Liver (tissue), 3 donors: ENCODE measurements at regions not wholly inside any gene's neighbourhood (a gene's known extent, or its start where the extent isn't known, plus 50 kb on each side); places are given as distances from the start of the nearest gene placed in this dataset.

ENCODE experiments used
- CTCF ChIP-seq: fragments of 150-350 bp; IDR thresholded peaks from 2 replicates; pipeline ENCODE4 v1.5.1; 2017; ENCODE audit warnings: improper control_type of control experiment, low read depth, low read length; ENCODE audit not compliant: missing input control
- GABPA ChIP-seq, 2 donors: IDR thresholded peaks in 1 of 2; conservative IDR thresholded peaks in 1 of 2; 2 replicates each; pipeline ENCODE4 v1.6.1; 2016; ENCODE audit warnings: antibody characterized with exemption in 2 of 2, mild to moderate bottlenecking in 1 of 2, moderate library complexity in 1 of 2
- JUND ChIP-seq, 2 donors: IDR thresholded peaks; 2 replicates each; pipeline ENCODE4 v1.6.1; 2016; ENCODE audit warnings: antibody characterized with exemption in 2 of 2
- RAD21 ChIP-seq, 2 donors: IDR thresholded peaks; 2 replicates each; pipeline ENCODE4 v1.6.1; 2016; ENCODE audit warnings: antibody characterized with exemption in 2 of 2, mild to moderate bottlenecking in 2 of 2
- REST ChIP-seq: IDR thresholded peaks from 2 replicates; pipeline ENCODE4 v1.6.1; 2016; ENCODE audit warnings: antibody characterized with exemption, mild to moderate bottlenecking
- RXRA ChIP-seq, 2 donors: IDR thresholded peaks; 2 replicates each; pipeline ENCODE4 v1.6.1; 2017 to 2018; ENCODE audit warnings: antibody characterized with exemption in 2 of 2, mild to moderate bottlenecking in 1 of 2
- TAF1 ChIP-seq: conservative IDR thresholded peaks from 2 replicates; pipeline ENCODE4 v1.6.1; 2016; ENCODE audit warnings: antibody characterized with exemption, mild to moderate bottlenecking
- donor health status: healthy.
- donor health status: healthy.

DNA sequence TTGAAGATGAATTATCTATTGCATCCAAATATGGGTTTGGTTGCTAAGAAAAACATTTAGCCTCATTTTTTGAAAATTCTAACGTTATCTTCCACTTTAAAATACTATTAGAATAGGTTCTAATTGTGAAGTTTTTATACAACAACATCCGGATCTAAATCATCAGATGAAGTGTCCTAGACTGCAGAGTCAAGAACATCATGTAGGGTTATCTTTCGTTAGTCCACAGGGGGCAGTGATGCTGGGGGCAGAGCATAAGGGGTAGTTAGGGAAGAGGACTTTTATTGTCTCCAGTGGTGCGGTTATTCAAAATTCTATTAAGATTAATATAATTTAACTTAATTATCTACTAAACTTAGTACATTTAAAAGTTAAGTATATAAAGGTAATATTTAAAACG lies 990.6 kb upstream of the PHF14 start:
- no peak for TF ChIP-seq REST
- no peak for TF ChIP-seq RXRA (IDR thresholded peaks at IDR 0.05)
- no peak for TF ChIP-seq CTCF
- no peak for TF ChIP-seq RAD21 (IDR thresholded peaks at IDR 0.05)
- TF ChIP-seq JUND (IDR thresholded peaks at IDR 0.05): no peak
- TF ChIP-seq TAF1: no peak
- no peak for TF ChIP-seq GABPA (IDR thresholded peaks at IDR 0.05 in 1 of 2, conservative IDR thresholded peaks at IDR 0.05 in 1 of 2)
